ENCODE measurements at regions not wholly inside any gene's neighbourhood (a gene's known extent, or its start where the extent isn't known, plus 50 kb on each side); places are given as distances from the start of the nearest gene placed in this dataset.
"Not testable (repeated sequence)": the region's sequence is repeated elsewhere in the genome, so short reads cannot be mapped to it uniquely, and the experiment has no call there.

DNA sequence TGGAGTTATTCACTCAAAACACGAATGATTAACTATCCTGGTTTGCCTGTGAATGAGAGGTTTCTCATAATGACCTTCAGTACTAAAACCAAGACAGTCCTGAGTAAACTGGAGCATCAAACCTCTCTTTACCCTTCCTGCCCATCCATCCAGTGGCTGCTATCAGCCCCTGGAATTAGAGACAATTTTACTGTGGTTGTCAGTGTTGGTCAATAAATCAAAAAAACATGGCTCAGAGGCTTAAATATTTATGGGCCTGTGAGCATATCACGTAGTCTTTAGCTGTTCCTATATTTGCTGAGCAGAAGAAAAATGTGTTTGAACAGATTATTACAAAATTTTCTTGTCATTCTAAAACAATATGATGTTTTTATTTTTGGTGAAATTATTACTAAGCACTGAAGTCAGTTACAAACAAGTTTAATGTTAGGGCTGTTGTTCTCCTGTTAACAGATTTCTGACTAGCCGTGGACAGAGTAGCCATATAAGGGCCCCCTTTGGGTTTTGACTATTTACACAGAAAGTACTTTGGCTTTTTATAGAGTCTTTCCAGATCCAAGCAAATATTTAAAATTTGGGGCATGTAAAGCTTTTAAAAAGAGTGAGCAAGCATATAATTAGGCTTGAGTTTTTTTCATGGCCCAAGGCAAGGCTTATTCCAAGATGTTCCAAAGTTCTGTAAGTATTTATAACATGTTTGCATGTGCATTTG, 580.9 kb downstream of the DIPK2A start:
- DNase-seq = no peak

DNA sequence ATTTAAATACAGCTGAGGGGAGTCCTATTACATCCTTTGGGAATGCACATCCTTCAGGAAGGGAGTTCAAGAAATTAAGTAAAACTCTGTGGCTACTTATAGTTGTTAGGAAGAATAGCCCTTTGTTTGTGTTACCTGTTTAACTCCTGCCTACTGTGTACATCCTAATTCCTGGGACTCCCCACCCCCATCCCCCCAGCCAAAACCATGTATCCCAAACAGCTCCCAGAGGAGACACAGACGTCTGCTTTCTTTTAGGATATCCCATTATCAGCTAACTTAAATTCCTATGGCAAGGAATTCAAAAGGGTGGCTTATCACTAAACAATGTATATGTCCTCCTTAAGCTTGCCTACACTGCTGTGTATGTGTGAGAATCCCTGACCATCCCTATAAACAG, 581.7 kb downstream of the DIPK2A start:
- no peak for DNase-seq

DNA sequence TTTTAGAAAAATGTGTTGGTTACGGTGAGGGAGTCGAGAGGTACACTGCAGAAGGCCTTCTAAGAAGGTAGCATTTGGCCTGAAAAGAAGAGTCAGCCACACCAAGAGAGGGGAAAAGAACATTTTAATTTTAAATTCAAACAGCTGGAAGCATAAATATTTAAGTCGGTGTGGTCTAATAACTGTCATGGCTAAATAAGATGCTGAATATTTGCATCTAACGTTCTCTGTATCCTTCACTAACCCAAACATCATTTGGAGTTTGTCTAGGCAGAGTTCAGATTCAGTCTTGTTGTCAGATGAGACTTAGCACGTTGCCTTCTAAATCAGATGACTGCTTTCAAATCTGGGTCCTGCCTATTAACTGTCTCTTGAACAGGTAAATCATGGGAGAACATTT, 583.3 kb downstream of the DIPK2A start:
- no peak for DNase-seq

DNA sequence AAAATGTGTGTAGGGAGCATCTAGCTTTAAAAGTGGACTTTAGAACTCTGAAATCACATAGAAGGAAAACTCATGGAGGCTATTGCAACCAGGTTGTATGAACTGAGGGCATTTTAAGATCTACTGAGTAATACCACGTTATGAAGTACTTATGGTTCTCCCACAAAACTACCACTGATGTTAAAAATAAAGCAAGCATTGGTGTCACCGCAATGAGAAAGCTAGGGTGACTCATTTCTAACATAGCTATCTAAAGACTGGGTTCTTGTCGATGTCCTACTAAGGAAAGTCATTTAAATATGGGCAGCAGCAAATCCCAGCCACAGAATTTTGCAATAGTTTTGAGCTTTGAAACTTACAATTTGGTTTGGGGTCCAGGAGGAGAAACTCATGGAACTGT, 584.8 kb downstream of the DIPK2A start:
- DNase-seq = no peak

DNA sequence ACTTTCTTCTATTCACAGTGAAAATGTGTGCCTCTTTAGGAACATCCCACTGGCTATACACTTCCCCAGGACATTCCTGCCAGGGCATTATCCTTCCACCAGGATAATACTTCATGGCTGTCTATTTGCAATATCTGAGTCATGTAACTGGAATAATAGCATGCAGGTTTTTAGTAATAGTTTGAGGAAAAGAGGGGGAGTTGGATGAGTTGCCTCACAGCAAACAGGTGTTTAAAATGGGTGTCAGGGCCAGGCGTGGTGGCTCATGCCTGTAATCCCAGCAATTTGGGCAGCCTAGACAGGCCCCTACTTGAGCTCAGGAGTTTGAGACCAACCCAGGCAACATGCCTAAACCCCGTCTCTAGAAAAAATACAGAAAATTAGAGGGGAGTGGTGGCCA, 585.9 kb downstream of the DIPK2A start:
- DNase-seq = no peak

DNA sequence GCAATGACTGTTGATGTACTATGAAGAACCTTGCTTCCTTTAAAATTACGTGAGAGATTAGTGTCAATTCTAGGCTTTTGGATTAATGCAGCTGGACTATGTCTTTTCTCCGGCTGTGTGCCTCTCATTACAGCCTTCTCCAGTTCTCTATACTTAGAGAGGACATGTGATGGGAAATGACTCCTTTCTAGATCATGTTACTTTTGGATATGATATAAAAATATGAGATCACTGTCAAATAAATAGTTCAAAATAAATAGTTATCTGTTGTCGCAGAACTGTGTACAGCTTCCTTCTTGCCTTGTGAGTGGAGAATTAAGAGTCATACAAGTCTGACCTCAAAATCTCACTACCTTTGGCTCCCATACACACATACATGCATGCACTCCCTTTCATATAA, 592.4 kb downstream of the DIPK2A start:
- no peak for DNase-seq

DNA sequence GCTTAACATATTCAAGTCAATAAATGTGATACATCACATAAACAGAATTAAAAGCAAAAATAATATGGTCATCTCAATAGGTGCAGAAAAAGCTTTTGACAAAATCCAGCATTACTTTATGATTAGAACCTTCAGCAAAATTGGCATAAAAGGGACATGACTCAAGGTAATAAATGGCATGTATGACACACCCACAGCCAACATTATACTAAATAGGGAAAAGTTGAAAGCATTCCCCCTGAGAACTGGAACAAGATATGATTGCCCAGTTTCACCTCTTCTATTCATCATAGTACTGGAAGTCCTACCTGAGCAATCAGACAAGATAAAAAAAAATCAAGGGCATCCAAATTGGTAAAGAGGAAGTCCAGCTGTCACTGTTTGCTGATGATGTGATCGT, 594.7 kb downstream of the DIPK2A start:
- no peak for DNase-seq

DNA sequence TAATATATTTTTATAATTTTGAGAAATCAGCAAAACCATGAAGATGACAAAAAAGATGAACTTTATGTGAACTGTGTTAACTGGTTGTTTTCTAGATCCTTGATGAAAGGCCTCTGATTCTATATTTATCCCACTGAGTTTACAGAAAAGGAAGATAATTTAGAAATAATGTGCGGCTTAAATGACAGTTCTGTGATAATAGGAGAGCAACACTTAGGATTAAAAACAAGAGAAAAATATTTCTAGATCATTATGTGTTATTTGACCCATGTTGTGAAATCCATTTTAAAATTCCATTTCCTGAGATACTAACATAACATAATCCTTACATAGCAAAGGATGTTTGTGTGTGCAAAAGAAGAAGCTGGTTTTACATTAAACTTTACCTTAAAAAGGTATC, 598.0 kb downstream of the DIPK2A start:
- no peak for DNase-seq

DNA sequence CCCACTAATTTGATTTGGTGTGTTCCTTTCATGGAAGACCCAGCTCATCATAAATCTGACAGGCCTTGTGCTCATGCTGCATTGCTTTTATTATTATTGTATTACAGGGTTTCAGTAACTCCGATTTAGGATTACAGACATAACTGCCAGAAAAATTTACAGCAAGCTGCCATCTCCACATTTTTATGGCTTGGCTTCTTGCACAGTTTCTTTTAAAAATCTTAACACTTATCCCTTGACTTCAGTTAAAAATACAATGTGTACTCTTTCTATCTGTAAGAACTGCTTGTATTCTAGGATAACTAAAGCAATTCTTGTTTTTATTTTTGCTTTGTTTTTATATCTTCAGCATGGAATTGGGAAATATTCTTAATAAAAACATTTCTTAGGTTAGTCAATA, 612.2 kb downstream of the DIPK2A start:
- DNase-seq = no peak

DNA sequence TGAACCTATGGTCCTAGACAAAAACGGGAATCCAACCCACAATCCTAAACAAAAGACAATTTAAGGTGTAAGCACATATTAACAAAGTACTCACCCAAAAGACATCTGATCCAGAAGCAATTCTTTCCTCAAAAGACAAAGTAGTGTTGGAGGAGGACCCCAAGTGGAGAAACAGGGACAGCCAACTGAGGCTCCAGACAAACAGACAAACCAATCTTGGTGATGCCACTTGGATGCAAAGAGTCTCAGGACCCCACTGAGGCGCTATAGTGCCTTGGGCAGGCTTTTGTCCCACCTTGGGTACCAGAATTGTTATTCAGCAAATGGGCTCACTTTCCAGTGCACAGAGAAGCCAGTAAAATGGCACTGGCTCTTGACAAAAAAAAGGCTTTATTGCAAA, 613.8 kb downstream of the DIPK2A start:
- DNase-seq = no peak

DNA sequence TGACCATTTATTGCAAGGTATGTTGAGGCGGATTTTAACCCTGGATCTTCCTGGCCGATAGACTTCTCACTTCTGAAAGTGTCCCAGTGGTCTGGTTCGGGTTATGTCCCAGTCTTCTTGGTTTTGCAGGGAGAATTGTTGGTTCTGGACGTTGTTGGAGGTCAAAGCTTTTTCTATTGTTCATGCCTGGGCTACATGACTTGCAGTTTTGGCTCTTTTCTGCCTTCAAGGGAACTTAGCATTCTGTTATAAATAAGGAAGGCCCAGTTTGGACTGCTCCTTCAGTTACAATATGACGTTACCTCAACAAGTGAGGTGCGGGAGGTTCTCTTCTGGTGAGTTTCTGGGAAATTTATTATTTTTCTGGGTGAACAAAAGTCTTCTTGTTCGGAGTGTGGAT, 614.3 kb downstream of the DIPK2A start:
- peak; percentile 2 for DNase-seq

DNA sequence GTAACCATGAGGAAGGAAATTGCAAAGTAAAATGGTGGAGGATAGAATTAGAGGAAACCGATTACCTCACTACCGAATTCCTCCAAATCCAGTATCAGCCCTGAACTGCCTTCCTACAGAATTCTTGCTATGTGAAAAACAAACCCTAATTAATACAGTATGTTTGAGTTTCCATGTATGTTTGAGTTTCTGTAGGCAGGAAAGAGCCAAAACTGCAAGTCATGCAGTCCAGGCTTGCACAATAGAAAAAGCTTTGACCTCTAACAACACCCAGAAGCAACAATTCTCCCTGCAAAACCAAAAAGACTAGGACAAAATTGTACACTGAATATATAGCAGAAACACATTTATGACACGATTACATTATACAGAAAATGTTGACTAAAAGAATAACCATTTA, 614.8 kb downstream of the DIPK2A start:
- DNase-seq = peak; percentile 10

DNA sequence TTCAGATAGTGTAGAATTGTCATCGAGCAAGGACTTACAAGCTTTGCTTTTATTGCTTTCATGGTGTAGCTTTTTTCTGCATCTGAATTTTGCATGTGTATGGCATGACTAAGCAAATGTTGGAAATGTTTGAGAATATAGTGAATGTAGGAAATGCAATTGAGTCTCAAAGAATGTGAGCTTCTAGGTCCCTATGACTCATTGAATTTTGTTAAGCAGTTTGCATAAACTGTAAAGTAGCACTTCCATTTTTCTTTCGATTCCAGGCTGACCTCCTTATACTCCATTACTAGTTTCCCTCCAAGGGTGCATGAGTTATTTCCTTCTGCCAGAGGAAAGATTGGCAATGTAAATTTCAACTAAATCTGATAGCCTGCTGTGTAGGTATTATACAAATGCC, 619.2 kb downstream of the DIPK2A start:
- no peak for DNase-seq

DNA sequence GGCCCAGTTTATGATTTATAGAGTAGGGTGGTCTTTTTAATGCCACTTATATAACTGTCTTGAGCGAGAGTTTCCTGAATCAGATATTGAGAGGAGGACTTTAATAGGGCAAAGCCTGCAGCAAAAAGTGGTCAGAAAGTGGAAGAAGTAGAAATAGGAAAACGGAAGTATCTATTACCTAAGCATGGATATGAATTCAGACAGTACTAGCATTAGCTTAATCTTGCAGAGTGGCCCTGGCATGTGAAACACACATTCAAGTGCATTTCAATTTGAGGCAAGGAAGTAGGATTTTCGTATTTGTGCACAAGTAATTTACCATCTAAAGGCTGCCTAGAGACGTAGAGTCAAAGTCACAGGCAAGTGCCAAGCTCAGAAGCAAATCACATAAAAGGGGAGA, 622.3 kb downstream of the DIPK2A start:
- DNase-seq = peak; percentile 1

DNA sequence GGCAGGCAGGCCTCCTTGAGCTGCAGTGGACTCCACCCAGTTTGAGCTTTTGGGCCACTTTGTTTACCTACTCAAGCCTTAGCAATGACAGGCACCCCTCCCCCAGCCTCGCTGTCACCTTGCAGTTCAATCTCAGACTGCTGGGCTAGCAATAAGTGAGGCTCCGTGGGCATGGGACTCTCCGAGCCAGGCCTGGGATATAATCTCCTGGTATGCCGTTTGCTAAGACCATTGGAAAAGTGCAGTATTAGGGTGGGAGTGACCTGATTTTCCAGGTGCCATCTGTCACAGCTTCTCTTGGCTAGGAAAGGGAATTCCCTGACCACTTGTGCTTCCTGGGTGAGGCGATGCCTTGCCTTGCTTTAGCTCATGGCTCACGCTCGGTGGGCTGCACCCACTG, 648.6 kb downstream of the DIPK2A start:
- not testable (repeated sequence) for DNase-seq

DNA sequence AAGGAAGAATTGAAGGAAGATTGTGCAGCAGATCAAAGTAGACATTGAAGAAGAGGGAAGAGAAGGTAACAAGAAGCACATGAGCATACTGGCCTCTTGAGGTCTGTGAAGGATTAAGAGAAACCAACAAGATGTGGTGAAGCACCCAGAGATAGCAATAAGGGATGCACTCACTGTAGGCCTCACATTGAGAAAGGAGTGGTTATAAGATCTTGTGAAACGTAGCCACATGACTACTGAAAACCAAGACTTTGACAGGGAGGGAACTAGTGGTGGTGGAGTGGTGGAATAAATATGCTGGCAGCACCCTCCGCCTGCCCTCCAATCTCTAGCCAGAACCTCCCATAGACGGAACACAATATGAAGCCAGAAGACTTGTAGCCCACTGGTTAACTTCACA, 651.2 kb downstream of the DIPK2A start:
- DNase-seq = peak; percentile 7

DNA sequence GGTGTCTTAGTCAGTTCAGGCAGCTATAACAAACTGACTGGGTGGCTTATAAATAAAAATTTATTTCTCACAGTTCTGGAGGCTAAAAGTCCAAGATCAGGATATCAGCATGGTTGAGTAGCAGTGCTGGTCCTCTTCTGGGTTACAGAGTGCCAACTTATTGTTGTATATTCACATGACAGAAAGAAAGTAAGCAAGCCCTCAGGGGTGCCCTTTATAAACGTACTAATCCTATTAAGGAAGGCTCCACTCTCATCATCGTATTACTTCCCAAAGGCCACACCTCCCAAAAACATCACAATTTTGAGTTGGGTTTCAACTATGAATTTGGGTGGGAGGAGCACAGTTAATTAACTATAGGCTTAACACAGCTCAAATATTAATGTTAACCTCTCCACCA, 653.0 kb downstream of the DIPK2A start:
- DNase-seq = no peak

DNA sequence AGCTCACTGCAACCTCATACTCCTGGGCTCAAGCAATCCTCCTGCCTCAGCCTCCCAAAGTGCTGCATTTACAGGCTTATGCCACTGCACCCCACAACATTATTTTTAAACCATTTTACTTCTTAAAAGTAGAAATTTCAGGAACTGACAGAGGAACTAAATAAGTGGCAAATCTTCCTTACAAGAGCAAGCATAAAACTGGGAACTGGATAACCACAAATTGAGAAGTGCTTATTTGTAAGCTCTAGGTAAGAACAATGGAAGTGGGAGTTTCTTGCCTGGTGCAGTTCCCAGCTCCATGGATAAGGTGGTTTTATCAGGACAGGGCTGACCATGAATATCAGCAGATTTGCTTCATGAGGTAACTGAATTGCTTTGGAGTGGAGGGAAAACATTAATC, 655.2 kb downstream of the DIPK2A start:
- DNase-seq = no peak

DNA sequence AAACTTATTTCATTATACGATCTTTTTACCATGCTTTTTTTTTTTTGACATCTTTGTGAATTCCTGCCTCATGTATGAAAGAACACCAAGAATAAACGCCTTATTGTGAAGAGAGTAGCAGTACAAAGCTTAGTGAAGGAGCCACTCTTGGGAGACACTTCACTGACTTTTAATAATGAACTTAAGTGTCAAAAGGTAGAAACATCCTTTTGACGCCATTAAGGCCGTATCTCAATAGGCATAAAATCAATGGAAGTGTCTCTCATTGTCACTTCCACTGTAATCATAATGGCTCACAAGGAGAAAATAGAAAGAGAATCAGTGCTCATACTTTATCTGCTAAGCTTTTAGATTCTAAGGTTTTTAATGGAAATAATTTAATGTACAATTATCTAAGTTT, 657.8 kb downstream of the DIPK2A start:
- DNase-seq = no peak

DNA sequence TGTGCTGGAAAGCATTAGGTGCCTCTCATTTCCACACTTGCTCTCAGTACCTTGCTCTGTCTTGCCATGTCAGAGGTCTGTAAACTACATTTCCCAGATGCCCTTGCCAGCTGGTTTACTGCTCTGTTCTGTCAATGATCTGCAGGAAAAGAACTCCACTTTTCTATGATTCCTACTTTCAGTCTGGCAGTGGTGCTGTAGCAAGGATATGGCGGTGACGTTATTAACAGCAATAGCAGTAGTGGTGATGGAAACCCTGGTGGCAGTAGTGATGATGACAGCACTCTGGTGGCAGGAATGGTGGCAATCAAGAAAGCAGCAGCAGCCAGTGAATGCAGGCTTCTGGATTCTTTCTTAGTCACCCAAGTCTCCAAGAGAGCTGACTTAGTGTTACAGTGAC, 665.2 kb downstream of the DIPK2A start:
- no peak for DNase-seq

DNA sequence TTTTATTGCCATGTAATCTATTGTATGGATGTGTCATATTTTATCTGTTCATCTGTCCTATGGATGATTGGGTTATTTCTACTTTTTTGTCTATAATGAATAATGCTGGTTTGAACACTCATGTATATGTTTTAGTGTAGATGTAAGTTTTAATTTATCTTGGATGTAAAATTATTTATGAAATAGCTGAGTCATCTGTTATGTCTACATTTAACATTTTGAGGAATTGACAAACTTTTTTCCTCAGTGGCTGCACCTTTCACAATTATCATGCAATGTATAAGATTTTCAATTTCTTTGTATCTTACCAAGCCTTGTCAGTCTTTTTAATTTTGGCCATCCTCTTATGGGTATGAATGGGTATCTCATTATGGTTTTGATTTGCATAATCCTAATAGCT, 666.4 kb downstream of the DIPK2A start:
- no peak for DNase-seq

DNA sequence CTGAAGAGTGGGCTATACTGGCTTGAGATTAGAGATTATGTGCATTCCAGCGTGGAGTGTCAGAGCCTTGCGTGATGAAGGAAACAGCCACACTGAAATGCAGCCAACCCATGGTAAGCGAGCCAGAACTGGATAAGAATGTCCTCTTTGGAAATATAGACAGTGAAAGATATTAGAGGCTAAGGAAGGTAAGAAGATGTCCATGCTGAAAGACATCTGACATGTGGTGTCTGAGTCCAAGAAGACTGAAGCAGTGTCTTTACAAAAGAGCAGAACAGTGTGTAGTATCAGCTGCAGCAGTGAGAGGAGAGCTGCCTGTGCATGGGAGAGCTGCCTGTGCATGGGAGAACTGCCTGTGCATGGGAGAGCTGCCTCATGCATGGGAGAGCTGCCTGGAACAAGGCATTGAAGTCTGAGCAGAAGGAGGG, 672.2 kb downstream of the DIPK2A start:
- DNase-seq = no peak

DNA sequence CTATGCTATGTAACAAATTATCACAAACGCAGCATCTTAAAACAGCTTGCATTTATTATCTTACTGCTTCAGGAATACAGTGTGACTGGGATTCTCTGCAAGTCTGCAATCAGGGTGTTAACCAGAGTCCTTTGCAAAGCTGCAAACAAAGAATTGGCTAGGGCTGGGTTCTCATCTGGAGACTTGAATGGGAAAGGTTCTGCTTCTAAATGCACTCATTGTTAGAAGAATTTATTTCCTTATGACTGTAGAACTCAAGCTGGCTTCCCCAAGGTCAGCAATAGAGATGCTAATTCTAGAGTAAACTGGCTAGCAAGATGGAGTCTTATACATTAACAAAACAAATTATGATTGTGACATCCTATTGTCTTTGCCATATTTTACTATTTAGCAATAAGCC, 673.7 kb downstream of the DIPK2A start:
- no peak for DNase-seq

DNA sequence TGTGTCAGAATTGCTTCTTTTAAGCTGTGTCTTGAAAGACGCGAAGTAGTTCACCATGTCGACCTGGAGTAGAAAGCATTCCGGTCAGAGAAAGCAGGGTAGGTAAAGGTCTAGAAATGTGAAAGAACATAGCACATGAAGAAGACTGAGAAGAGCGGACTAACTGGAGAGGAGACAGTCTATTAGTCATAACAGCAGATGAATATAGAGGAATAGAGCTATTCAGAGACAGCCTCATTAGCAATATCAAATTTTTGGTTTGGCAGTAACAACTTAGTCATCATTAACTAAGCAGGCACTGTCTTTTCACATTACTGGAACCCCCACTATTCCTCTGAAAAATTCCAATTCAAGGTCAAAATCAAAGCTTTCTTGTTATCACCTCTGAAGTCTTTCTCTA, 678.8 kb downstream of the DIPK2A start:
- DNase-seq = no peak

DNA sequence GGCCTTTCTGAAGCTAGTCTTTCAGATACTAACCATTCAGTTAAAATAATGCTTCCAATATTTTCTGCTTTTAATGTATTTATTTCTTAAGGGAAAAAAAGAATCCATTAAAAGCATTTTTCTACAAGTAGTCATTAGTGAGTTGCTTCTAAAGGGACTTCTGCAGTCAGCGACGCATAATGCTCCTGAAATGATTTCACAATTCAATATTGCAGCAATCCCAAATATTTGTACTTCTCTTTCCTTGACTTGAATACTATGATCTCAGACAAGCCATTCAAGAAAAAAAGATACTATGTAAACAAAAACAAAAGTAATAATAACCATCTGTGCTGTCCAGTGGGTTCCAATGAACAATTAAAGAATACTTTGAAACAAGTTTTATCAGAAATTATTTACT, 681.0 kb downstream of the DIPK2A start:
- no peak for DNase-seq

DNA sequence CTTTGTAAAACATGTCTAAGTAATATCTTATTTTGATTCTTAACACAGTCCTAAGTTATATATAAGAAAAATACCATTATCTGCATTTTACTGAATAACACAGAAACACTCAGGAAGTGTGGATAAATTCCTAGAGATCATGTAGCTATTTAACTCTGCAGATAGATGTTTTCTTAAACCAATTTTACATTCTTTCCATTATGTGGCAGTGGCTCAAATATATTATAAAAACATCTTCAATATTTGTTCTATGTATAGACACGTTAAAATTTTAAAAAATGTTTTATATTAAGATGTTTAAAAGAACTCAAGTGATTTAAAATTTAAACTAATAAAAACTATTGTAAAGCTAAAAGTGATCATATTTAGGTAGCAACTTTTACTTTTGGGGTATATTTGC, 683.8 kb downstream of the DIPK2A start:
- no peak for DNase-seq
